PFSK-1 (cell line): ENCODE measurements at regions not wholly inside any gene's neighbourhood (a gene's known extent, or its start where the extent isn't known, plus 50 kb on each side); places are given as distances from the start of the nearest gene placed in this dataset.

Source experiments
- POLR2AphosphoS5 ChIP-seq: IDR thresholded peaks from 2 replicates; pipeline ENCODE4 v1.6.1; 2012; ENCODE audit warnings: low read depth, mild to moderate bottlenecking, control low read depth, low read length, moderate library complexity
- REST ChIP-seq, 2 experiments: IDR thresholded peaks; 2 replicates each; pipeline versions ENCODE4 v1.6.1 to v1.8.0; 2011 to 2012; ENCODE audit warnings: low read depth in 2 of 2, low read length in 2 of 2, control low read depth in 1 of 2, inconsistent platforms in 1 of 2, mild to moderate bottlenecking in 1 of 2, moderate library complexity in 1 of 2; ENCODE audit not compliant: insufficient read depth in 1 of 2

DNA sequence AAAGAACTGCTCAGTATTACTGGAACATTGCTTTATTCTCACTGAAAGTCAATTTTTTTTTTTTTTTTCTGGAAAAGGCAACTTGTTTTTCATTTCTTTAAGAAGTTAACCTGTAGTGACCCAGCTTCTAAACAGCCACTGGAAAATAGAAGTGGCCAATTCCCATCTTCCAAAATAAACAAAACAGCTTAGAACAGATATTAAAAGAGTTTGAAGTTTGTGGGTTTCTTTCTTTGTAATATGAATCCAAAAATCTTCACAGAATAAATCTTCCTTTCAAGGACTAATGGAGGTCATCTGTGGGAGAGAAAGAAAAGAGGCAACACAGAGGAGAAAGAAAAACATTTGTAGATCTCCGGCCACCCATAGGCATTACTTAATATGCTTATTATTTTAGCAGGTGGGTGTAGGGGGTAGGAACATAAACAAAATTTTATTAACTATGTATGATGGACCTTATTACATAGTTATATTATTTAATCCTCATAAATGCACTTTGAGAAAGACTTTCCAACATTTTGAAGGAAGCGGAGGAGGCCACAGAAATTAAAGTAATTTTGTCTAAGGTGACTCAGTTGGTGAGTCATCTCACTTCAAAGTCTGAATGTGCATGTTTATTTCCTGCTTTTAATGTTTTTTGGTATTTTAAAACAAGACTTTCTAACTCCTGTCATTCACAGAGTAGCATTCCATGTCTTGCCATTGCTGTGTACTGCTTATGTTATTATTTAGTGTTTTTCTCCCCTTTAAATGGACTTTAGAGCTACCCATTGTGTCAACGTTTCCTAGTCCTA lies 1791.8 kb upstream of the WWC1 start:
- TF ChIP-seq POLR2AphosphoS5 (no peak), REST (IDR thresholded peaks at IDR 0.05; ENCODE audit: insufficient read depth in 1 of 2, low read depth in 2 of 2, low read length in 2 of 2) (no peak)
